Calu3 (cell line): ENCODE measurements at regions not wholly inside any gene's neighbourhood (a gene's known extent, or its start where the extent isn't known, plus 50 kb on each side); places are given as distances from the start of the nearest gene placed in this dataset.

Experiments used
- BruUV-seq: library from RNA; stranded (reverse); fragments of 400-500 nt; replicated peaks from 2 replicates; lab custom pipeline; 2021; lab: Mats Ljungman, UMichigan
- CTCF ChIA-PET: fragments of 300-600 bp; sonication (Branson Sonifier 250); formaldehyde crosslinking; loops from one replicate; lab custom pipeline; 2022; ENCODE audit warnings: antibody characterized with exemption; lab: Charles Lee
- DNase-seq: peaks from one replicate; pipeline ENCODE4 v3.0.0; 2022
- H3K27ac Mint-ChIP-seq: one replicate; pipeline ENCODE4 v1.8.0; 2022; ENCODE audit warnings: mixed read lengths; ENCODE audit not compliant: unreplicated experiment
- H3K27me3 Mint-ChIP-seq: one replicate; pipeline ENCODE4 v1.8.0; 2022; ENCODE audit warnings: mixed read lengths; ENCODE audit not compliant: unreplicated experiment
- H3K36me3 Mint-ChIP-seq: one replicate; pipeline ENCODE4 v1.8.0; 2022; ENCODE audit warnings: mild to moderate bottlenecking, moderate library complexity, mixed read lengths; ENCODE audit not compliant: insufficient read depth, unreplicated experiment
- H3K4me1 Mint-ChIP-seq: one replicate; pipeline ENCODE4 v1.8.0; 2022; ENCODE audit warnings: mild to moderate bottlenecking, low read depth, mixed read lengths; ENCODE audit not compliant: unreplicated experiment
- H3K4me3 Mint-ChIP-seq: one replicate; pipeline ENCODE4 v1.8.0; 2022; ENCODE audit warnings: mild to moderate bottlenecking, low read depth, moderate library complexity, mixed read lengths; ENCODE audit not compliant: unreplicated experiment
- H3K9me3 Mint-ChIP-seq: one replicate; pipeline ENCODE4 v1.8.0; 2022; ENCODE audit warnings: low read depth, mixed read lengths; ENCODE audit not compliant: unreplicated experiment
- intact Hi-C: fragments of 100-400 bp; cut with micrococcal nuclease; formaldehyde crosslinking; loops from one replicate; pipeline ENCODE4 v1.10.0; 2022; ENCODE audit not compliant: unreplicated experiment
- TF ChIP-seq, protein P1 (sequence below): fragments of 200-600 bp; IDR thresholded peaks from one replicate; pipeline ENCODE4 v1.8.0; 2022; ENCODE audit warnings: antibody characterized with exemption; ENCODE audit not compliant: unreplicated experiment

DNA sequence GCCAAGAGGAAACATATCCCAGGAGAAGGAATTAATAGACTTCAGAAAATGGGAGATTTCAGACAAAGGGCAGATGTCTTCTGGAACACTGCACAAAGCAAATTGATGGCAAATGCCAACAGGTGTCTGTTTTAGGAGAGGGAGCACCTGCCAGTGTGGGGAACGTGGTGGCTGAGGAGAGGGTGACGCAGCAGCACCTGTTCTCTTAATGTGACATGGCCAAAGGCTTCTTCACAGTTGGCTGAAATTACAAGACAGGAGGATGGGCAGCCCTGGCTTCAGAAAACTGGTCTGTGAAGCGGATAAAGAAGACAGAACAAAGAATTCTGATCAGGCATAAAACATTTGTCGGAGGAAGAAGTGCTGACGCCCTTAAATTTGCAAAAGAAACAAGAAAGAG, 178.7 kb upstream of the RUNX1 start:
- no TSS peak for BruUV-seq
- TF ChIP-seq, protein P1, sequence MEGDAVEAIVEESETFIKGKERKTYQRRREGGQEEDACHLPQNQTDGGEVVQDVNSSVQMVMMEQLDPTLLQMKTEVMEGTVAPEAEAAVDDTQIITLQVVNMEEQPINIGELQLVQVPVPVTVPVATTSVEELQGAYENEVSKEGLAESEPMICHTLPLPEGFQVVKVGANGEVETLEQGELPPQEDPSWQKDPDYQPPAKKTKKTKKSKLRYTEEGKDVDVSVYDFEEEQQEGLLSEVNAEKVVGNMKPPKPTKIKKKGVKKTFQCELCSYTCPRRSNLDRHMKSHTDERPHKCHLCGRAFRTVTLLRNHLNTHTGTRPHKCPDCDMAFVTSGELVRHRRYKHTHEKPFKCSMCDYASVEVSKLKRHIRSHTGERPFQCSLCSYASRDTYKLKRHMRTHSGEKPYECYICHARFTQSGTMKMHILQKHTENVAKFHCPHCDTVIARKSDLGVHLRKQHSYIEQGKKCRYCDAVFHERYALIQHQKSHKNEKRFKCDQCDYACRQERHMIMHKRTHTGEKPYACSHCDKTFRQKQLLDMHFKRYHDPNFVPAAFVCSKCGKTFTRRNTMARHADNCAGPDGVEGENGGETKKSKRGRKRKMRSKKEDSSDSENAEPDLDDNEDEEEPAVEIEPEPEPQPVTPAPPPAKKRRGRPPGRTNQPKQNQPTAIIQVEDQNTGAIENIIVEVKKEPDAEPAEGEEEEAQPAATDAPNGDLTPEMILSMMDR: no peak
- H3K9me3 Mint-ChIP-seq: no peaks in the 10 kb centered on the region
- H3K36me3 Mint-ChIP-seq: peaks cover 5% of the 10 kb centered on the region
- no peaks in the 10 kb centered on the region for H3K27me3 Mint-ChIP-seq
- no peak for DNase-seq
- intact Hi-C loops: no loop called here
- H3K4me1 Mint-ChIP-seq: peaks cover 59% of the 10 kb centered on the region
- H3K4me3 Mint-ChIP-seq: no peak overlapping the region
- CTCF ChIA-PET: no interaction called here
- no peak overlapping the region for H3K27ac Mint-ChIP-seq

GRCh38 chr21:35226968-35227744, 178.1 kb upstream of the RUNX1 start:
- H3K27ac Mint-ChIP-seq: peak overlapping the region; percentile 22
- H3K27me3 Mint-ChIP-seq: no peaks in the 10 kb centered on the region
- no peaks in the 10 kb centered on the region for H3K36me3 Mint-ChIP-seq
- TF ChIP-seq, protein P1: no peak
- intact Hi-C loops: no loop called here
- no peak for DNase-seq
- H3K9me3 Mint-ChIP-seq: no peaks in the 10 kb centered on the region
- no TSS peak for BruUV-seq
- H3K4me1 Mint-ChIP-seq: peaks cover 59% of the 10 kb centered on the region
- H3K4me3 Mint-ChIP-seq: no peak overlapping the region
- CTCF ChIA-PET: interaction anchor here (1.0 kb wide), 1 partner anchor 173 kb away, joined by 3 read pairs; no protein-coding TSS in a partner anchor

- no peaks in the 10 kb centered on the region for H3K9me3 Mint-ChIP-seq
- BruUV-seq: no TSS peak
- CTCF ChIA-PET: interaction anchor here (1.0 kb wide), 1 partner anchor 174 kb away, joined by 3 read pairs; no protein-coding TSS in a partner anchor
- H3K4me1 Mint-ChIP-seq: peaks cover 58% of the 10 kb centered on the region
- H3K27ac Mint-ChIP-seq: peak overlapping the region; percentile 22
- no peaks in the 10 kb centered on the region for H3K27me3 Mint-ChIP-seq
- H3K4me3 Mint-ChIP-seq: no peak overlapping the region
- TF ChIP-seq, protein P1: no peak
- intact Hi-C loops: no loop called here
- DNase-seq: peak; percentile 24
- H3K36me3 Mint-ChIP-seq: no peaks in the 10 kb centered on the region
Measured at GRCh38 chr21:35226328-35226727, 177.2 kb upstream of the RUNX1 start.

DNA sequence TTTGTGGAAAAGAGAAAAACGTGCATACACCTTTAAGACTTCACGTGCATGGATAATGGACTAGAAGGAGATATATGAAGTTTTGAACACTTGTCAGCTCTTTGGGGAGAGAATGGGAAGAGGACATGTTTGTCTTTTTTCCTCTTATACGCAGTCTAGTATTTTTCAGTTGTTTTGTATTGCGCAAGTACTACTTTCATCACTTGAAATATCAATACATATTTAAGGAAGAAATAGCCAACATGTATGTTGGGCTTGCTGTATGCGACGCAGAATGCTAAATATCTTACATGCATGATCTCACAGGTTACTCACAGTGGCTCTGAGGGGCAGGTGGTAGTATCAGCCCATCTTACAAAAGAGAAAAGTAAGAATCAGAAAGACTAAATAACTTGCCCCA, 176.5 kb upstream of the RUNX1 start:
- Mint-ChIP-seq H3K9me3 (no peaks in the 10 kb centered on the region), H3K36me3 (no peaks in the 10 kb centered on the region), H3K27ac (no peak overlapping the region), H3K4me1 (peaks cover 51% of the 10 kb centered on the region), H3K4me3 (no peak overlapping the region), H3K27me3 (no peaks in the 10 kb centered on the region)
- CTCF ChIA-PET: no interaction called here
- intact Hi-C loops: no loop called here
- DNase-seq: no peak
- TF ChIP-seq, protein P1: no peak
- no TSS peak for BruUV-seq
